Epidermal melanocyte (primary cell): ENCODE measurements at regions not wholly inside any gene's neighbourhood (a gene's known extent, or its start where the extent isn't known, plus 50 kb on each side); places are given as distances from the start of the nearest gene placed in this dataset.
"Not testable (repeated sequence)": the region's sequence is repeated elsewhere in the genome, so short reads cannot be mapped to it uniquely, and the experiment has no call there.

Experiments
- DNase-seq: peaks from one replicate; pipeline ENCODE4 v3.0.0; 2011; ENCODE audit warnings: low spot score; ENCODE audit not compliant: insufficient read length

- no peak for DNase-seq
Measured at GRCh38 chr1:55477953-55478352, 262.8 kb upstream of the USP24 start.

GRCh38 chr1:55476445-55477015, 261.4 kb upstream of the USP24 start:
- DNase-seq, result no peak

- DNase-seq, result no peak
Measured at GRCh38 chr1:55474168-55474786, 259.1 kb upstream of the USP24 start.

GRCh38 chr1:55473661-55474060, 258.5 kb upstream of the USP24 start:
- no peak for DNase-seq

- no peak for DNase-seq
Measured at GRCh38 chr1:55472784-55473183, 257.6 kb upstream of the USP24 start.

- no peak for DNase-seq
Measured at GRCh38 chr1:55472115-55472514, 257.0 kb upstream of the USP24 start.

GRCh38 chr1:55468142-55468795, 253.1 kb upstream of the USP24 start:
- DNase-seq, result peak; percentile 44

GRCh38 chr1:55466921-55467320, 251.8 kb upstream of the USP24 start:
- DNase-seq, result no peak

GRCh38 chr1:55466373-55466772, 251.2 kb upstream of the USP24 start:
- DNase-seq, result no peak

- no peak for DNase-seq
Measured at GRCh38 chr1:55464550-55464949, 249.4 kb upstream of the USP24 start.

- DNase-seq, result no peak
Measured at GRCh38 chr1:55463814-55464475, 248.8 kb upstream of the USP24 start.

- no peak for DNase-seq
Measured at GRCh38 chr1:55457874-55458273, 242.7 kb upstream of the USP24 start.

GRCh38 chr1:55456971-55457370, 241.8 kb upstream of the USP24 start:
- no peak for DNase-seq

- DNase-seq, result no peak
Measured at GRCh38 chr1:55448261-55448660, 233.1 kb upstream of the USP24 start.

GRCh38 chr1:55447488-55447887, 232.3 kb upstream of the USP24 start:
- no peak for DNase-seq

GRCh38 chr1:55446351-55446750, 231.2 kb upstream of the USP24 start:
- DNase-seq, result no peak

GRCh38 chr1:55445416-55445815, 230.3 kb upstream of the USP24 start:
- no peak for DNase-seq

GRCh38 chr1:55444667-55445066, 229.5 kb upstream of the USP24 start:
- DNase-seq, result no peak

- peak; percentile 38 for DNase-seq
Measured at GRCh38 chr1:55443175-55443915, 228.2 kb upstream of the USP24 start.

GRCh38 chr1:55441489-55441888, 226.3 kb upstream of the USP24 start:
- no peak for DNase-seq

GRCh38 chr1:55437692-55438091, 222.5 kb upstream of the USP24 start:
- DNase-seq, result no peak

- DNase-seq, result not testable (repeated sequence)
Measured at GRCh38 chr1:55430720-55431119, 215.6 kb upstream of the USP24 start.
